ENCODE measurements at regions not wholly inside any gene's neighbourhood (a gene's known extent, or its start where the extent isn't known, plus 50 kb on each side); places are given as distances from the start of the nearest gene placed in this dataset.

- Histone ChIP-seq H3K4me1 (no peaks in the 10 kb centered on the region), H3K4me3 (no peak overlapping the region), H3K36me3 (no peaks in the 10 kb centered on the region), H3K27me3 (no peaks in the 10 kb centered on the region), H3K27ac (no peak overlapping the region), H3K9me3 (no peaks in the 10 kb centered on the region)
- ATAC-seq (no peak), DNase-seq (no peak)
- no peak for TF ChIP-seq CTCF (IDR thresholded peaks at IDR 0.05)
- intact Hi-C loops (cut with DNase I) = no loop called here
These were observed 77.7 kb upstream of the APCDD1 start for GRCh38 chr18:10376731-10377130.

- no peaks in the 10 kb centered on the region for H3K27me3 ChIP-seq
- H3K4me1 ChIP-seq = no peaks in the 10 kb centered on the region
- H3K27ac ChIP-seq = no peak overlapping the region
- H3K4me3 ChIP-seq = no peak overlapping the region
- no peaks in the 10 kb centered on the region for H3K36me3 ChIP-seq
- intact Hi-C loops (cut with DNase I) = no loop called here
- no peaks in the 10 kb centered on the region for H3K9me3 ChIP-seq
- DNase-seq (no peak), ATAC-seq (no peak)
- TF ChIP-seq CTCF (IDR thresholded peaks at IDR 0.05) = no peak
These were observed 76.5 kb upstream of the APCDD1 start for GRCh38 chr18:10377956-10378355.

- TF ChIP-seq CTCF (IDR thresholded peaks at IDR 0.05) = no peak
- no peak overlapping the region for H3K4me3 ChIP-seq
- DNase-seq (no peak), ATAC-seq (no peak)
- H3K27ac ChIP-seq = no peak overlapping the region
- no peaks in the 10 kb centered on the region for H3K9me3 ChIP-seq
- no peaks in the 10 kb centered on the region for H3K36me3 ChIP-seq
- no peaks in the 10 kb centered on the region for H3K27me3 ChIP-seq
- intact Hi-C loops (cut with DNase I) = no loop called here
- H3K4me1 ChIP-seq = no peaks in the 10 kb centered on the region
These were observed 75.6 kb upstream of the APCDD1 start for GRCh38 chr18:10378688-10379420.

DNA sequence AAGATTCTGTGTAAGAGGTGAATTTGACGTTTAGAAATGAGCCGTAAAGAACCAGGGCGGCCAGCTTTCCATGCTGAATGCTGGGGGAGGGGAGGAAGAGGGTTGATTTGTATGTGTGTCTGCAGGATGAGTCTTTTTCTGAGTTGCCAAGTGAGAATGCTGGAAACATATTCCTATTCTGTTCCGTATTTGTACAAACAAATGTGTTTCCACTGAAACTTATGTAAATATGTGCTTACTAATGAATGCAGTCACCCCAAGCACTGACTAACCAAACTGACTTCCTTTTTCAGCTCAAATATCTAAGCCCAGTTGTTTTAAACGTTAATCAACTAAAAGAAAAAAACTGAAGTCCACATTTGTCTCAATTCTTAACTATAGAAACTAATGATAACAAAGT is 74.9 kb upstream of the APCDD1 start:
- no peaks in the 10 kb centered on the region for H3K9me3 ChIP-seq
- no peak for TF ChIP-seq CTCF (IDR thresholded peaks at IDR 0.05)
- no peaks in the 10 kb centered on the region for H3K27me3 ChIP-seq
- no peak overlapping the region for H3K27ac ChIP-seq
- ATAC-seq (no peak), DNase-seq (no peak)
- intact Hi-C loops (cut with DNase I) = no loop called here
- H3K36me3 ChIP-seq = no peaks in the 10 kb centered on the region
- H3K4me3 ChIP-seq = no peak overlapping the region
- no peaks in the 10 kb centered on the region for H3K4me1 ChIP-seq

GRCh38 chr18:10381516-10381915 is 72.9 kb upstream of the APCDD1 start:
- intact Hi-C loops (cut with DNase I) = no loop called here
- no peaks in the 10 kb centered on the region for H3K9me3 ChIP-seq
- TF ChIP-seq CTCF (IDR thresholded peaks at IDR 0.05) = no peak

DNA sequence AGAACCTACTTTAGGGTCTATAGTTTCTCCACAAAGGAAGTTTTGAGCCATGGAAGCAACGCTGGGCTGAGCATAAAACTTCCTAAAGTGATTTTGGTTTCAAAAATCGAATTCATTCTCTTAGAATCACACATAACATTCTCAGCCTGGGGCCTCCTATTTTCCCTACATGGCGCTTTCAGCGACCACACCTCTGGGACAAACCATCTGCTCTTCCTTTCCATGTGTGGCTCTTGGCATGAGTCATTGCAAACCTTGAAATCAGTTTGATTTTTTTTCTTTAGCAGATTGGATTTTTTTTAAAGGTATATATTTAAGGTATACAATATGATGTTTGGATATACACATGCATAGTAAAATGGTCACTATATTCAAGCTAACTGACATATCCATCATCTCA is 72.5 kb upstream of the APCDD1 start:
- no peak for TF ChIP-seq CTCF (IDR thresholded peaks at IDR 0.05)
- no peak for ATAC-seq
- Histone ChIP-seq H3K27me3 (no peaks in the 10 kb centered on the region), H3K27ac (no peak overlapping the region), H3K36me3 (no peaks in the 10 kb centered on the region), H3K4me1 (no peaks in the 10 kb centered on the region), H3K4me3 (no peak overlapping the region), H3K9me3 (no peaks in the 10 kb centered on the region)
- intact Hi-C loops (cut with DNase I) = no loop called here
- no peak for DNase-seq

More at GRCh38 chr18:10381516-10381915, 72.9 kb upstream of the APCDD1 start:
- ATAC-seq (no peak), DNase-seq (no peak)
- Histone ChIP-seq H3K4me1 (no peaks in the 10 kb centered on the region), H3K27me3 (no peaks in the 10 kb centered on the region), H3K36me3 (no peaks in the 10 kb centered on the region), H3K4me3 (no peak overlapping the region), H3K27ac (no peak overlapping the region)
